Bronchial epithelial cell (primary cell): ENCODE measurements at regions not wholly inside any gene's neighbourhood (a gene's known extent, or its start where the extent isn't known, plus 50 kb on each side); places are given as distances from the start of the nearest gene placed in this dataset.

Experiments
- DNase-seq: peaks from one replicate; pipeline ENCODE4 v3.0.0-alpha.2; 2010; ENCODE audit warnings: low read depth
- FAIRE-seq: peaks from 2 replicates; lab custom pipeline; 2011; peaks lifted over from hg19 to GRCh38; lab: Jason Lieb, UNC
- H3K27me3 ChIP-seq: 2 replicates; pipeline ENCODE4 v1.5.1; 2011; ENCODE audit warnings: low read length; ENCODE audit not compliant: control insufficient read depth, insufficient read depth
- H3K36me3 ChIP-seq: 2 replicates; pipeline ENCODE4 v1.5.1; 2011; ENCODE audit warnings: low read length; ENCODE audit not compliant: control insufficient read depth, insufficient read depth
- H3K4me3 ChIP-seq: 2 replicates; pipeline ENCODE4 v1.5.1; 2011; ENCODE audit warnings: mild to moderate bottlenecking, low read depth, low read length, control low read depth
- TF ChIP-seq, protein P1 (sequence below): IDR thresholded peaks from 2 replicates; pipeline ENCODE4 v1.5.1; 2011; ENCODE audit warnings: mild to moderate bottlenecking, moderate library complexity, low read length, control low read depth, inconsistent platforms; ENCODE audit not compliant: insufficient read depth, severe bottlenecking

DNA sequence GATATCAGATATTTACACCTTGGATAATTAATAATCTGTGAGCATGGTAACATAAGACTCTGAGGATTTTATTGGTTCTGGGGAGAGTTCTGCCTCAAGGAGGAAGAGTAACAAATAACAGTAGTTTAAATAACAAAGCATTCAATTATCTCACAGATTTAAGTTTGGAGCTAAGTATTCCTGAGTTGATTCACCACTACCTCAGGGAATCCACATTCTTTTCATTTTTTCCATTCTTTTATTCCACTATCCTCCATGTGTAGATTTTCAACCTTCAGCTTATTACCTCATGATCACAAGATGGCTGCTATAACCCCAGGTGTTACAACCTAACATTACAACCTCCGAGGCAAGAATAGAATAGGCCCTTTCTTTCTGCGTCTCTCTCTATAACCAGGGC lies 252.2 kb upstream of the TOX3 start:
- no peak for DNase-seq
- Histone ChIP-seq H3K36me3 (no peaks in the 10 kb centered on the region), H3K27me3 (no peaks in the 10 kb centered on the region), H3K4me3 (no peak overlapping the region)
- TF ChIP-seq, protein P1, sequence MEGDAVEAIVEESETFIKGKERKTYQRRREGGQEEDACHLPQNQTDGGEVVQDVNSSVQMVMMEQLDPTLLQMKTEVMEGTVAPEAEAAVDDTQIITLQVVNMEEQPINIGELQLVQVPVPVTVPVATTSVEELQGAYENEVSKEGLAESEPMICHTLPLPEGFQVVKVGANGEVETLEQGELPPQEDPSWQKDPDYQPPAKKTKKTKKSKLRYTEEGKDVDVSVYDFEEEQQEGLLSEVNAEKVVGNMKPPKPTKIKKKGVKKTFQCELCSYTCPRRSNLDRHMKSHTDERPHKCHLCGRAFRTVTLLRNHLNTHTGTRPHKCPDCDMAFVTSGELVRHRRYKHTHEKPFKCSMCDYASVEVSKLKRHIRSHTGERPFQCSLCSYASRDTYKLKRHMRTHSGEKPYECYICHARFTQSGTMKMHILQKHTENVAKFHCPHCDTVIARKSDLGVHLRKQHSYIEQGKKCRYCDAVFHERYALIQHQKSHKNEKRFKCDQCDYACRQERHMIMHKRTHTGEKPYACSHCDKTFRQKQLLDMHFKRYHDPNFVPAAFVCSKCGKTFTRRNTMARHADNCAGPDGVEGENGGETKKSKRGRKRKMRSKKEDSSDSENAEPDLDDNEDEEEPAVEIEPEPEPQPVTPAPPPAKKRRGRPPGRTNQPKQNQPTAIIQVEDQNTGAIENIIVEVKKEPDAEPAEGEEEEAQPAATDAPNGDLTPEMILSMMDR, result no peak
- no peak for FAIRE-seq

DNA sequence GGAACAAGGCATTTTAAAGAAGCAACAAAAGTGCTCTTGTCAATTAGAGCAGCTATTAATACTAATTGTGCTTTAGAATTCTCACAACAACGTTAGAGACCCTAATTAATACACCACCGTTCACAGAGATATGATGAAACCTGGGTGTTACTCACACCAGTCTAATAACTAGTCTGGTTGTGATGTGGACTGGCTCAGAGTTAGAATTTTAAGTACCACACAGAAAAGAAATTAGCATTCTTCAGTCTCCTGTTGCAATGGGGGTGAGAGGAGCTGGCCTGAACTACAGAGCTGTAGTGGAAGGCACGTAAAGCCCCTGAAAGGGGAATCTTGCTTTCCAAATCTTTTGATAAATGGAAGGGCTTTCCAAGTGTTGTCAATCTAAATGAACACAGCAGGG lies 240.8 kb upstream of the TOX3 start:
- TF ChIP-seq, protein P1, result no peak
- DNase-seq (no peak), FAIRE-seq (no peak)
- Histone ChIP-seq H3K4me3 (no peak overlapping the region), H3K27me3 (no peaks in the 10 kb centered on the region), H3K36me3 (no peaks in the 10 kb centered on the region)

DNA sequence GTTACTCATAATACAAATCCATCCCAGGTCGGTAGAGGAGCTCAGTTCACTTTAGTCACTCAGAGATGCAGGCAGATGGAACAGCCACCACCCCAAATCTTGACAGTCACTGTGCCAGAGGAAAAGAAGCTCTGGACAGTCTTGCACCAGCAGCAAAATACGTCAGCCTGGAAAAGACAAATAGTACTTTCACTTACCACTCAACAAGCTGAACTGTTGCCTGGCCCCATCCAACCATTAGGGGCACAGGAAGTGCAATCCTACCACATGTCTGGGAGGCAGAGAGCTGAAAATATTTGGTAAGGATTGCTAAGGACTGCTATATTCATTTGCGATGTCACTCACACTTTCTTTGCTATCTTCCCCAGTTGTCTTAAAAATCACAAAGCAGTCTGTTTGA lies 239.1 kb upstream of the TOX3 start:
- no peak for FAIRE-seq

DNA sequence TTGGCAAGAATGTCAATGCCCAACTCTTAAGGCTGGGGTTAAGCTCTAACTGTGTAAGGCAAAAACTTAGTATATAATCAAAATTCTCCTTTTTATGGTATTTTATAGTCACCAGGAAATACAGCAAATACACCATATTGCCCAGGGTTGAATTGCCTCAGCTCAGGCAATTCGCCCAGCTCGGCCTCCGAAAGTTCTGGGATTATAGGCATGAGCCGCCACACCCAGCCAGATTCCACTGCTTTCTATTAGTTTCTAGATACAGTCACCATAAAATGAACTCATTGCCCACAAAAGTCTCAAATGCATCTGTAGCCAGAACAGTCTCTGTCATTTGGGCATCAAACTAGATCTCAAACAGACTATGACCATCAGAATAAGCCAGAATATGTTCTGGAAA lies 238.7 kb upstream of the TOX3 start:
- TF ChIP-seq, protein P1, result no peak
- Histone ChIP-seq H3K36me3 (no peaks in the 10 kb centered on the region), H3K4me3 (no peak overlapping the region), H3K27me3 (no peaks in the 10 kb centered on the region)
- no peak for FAIRE-seq
- DNase-seq, result no peak

More for the DNA sequence above, 239.1 kb upstream of the TOX3 start:
- DNase-seq, result no peak
- H3K36me3 ChIP-seq, result no peaks in the 10 kb centered on the region
- TF ChIP-seq, protein P1, result no peak
- no peak overlapping the region for H3K4me3 ChIP-seq
- no peaks in the 10 kb centered on the region for H3K27me3 ChIP-seq

DNA sequence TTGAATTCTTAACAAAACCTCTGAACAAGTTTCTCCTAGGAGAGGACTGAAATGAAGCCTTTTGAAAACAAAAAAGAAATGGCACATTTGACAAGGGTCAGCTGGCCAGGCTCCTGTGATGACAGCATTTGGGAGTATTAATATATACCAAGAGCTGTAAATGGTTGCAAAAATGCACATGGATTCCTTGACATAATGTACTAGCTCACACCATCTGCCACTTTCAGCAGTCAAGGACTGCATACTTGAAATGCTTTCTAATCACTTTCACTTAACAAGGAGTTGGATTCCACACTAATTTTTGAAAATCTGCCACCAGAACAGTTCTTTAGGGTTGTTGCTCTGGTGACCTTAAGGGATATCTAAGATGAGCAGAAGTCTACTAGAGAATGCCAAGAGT lies 236.7 kb upstream of the TOX3 start:
- no peaks in the 10 kb centered on the region for H3K27me3 ChIP-seq
- H3K36me3 ChIP-seq, result no peaks in the 10 kb centered on the region
- DNase-seq, result no peak
- no peak for FAIRE-seq
- no peak overlapping the region for H3K4me3 ChIP-seq
- TF ChIP-seq, protein P1, result no peak

DNA sequence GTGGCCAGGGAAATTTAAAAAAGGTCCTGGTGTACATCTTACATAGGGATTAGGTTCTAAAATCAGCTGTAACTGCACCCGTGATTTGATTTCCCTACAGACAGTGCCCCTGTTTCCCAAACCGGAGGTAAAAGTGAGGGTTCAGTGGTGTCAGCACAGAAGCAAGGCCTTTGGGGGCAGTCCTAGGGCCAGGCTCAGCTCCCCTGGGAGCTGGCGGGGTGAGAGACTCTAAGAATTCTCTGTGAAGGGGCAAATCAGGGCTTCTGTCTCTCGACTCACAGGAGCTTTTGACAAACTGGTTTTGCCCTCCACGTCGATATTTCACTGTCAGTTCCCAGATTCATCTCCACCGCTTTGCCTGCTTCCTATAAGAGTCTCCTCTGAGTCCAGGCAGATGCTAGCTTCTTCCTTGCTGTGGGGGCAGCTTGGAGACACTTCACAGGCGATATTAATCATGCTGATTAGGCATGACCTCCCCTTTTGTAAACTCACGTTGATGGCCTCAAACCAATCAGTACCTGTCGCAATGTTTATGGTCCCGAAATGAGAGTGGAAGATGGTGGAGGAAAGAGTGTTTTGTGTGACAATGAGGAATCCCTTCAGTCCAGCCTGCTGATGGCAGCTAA lies 234.2 kb upstream of the TOX3 start:
- FAIRE-seq, result no peak
- TF ChIP-seq, protein P1, result no peak

More for the DNA sequence above, 234.2 kb upstream of the TOX3 start:
- Histone ChIP-seq H3K36me3 (no peaks in the 10 kb centered on the region), H3K27me3 (no peaks in the 10 kb centered on the region), H3K4me3 (no peak overlapping the region)
- no peak for DNase-seq
